Epidermal melanocyte (primary cell): ENCODE measurements at regions not wholly inside any gene's neighbourhood (a gene's known extent, or its start where the extent isn't known, plus 50 kb on each side); places are given as distances from the start of the nearest gene placed in this dataset.
"Not testable (repeated sequence)": the region's sequence is repeated elsewhere in the genome, so short reads cannot be mapped to it uniquely, and the experiment has no call there.

Experiments
- DNase-seq: peaks from one replicate; pipeline ENCODE4 v3.0.0; 2011; ENCODE audit warnings: low spot score; ENCODE audit not compliant: insufficient read length

DNA sequence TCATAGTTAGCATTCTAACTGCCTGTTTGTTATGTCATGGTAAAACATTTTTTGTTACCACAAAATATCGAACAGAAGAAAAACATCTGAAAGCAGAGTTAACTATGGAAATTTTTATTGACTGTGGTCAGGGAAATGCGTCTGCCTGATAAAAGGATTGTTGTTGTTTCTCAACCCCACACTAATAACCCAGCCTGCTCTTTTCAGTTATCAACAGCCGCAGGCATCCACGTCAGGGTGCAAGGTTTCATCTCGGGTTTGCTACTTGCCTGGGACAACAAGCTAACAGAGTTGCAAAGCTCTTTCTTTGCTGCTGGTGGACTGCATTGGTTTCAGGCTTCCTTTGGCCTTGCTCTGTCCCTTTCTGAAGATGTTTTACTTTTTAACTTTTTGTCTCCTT is 969.2 kb downstream of the CDH18 start:
- no peak for DNase-seq

DNA sequence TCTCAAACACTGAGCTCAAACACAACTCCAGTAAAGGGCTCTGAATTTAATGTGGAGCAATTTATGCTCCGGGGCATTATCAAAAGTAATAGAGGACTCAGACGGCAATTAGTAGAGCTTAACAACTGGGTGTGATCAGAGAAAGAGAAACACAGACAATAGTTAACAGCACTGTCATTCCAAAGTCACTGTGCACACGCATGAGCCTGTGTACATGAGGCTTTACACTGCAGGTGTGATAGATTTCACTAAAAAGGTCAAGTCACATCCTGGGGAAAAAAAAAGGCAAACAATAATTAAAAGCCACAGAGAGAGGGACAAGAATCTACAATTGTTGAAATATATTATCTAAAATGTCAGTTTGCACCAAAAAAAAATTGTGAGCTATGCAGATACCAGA is 956.5 kb downstream of the CDH18 start:
- no peak for DNase-seq

- DNase-seq, result no peak
Measured at GRCh38 chr5:19035816-19036215, 952.2 kb downstream of the CDH18 start.

DNA sequence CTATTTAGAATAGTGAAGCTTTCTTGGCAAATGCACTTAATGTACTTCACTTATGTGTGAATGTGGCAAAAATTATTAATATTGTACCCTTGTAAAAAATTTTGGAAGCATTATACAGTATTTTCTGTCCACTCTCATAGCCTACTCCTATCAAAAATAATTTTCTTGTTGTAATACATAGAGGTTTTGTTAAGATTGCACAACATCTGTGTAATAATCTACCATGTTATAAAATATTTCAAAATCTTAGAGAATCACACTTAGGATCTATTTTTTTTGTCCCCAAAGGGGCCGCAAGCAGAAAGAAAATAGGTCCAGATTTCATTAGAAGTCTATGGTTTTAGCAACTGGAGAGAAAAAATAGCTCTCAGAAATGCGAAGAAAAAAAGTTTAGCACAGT is 945.9 kb downstream of the CDH18 start:
- no peak for DNase-seq

GRCh38 chr5:19044311-19044710 is 943.7 kb downstream of the CDH18 start:
- DNase-seq, result no peak

DNA sequence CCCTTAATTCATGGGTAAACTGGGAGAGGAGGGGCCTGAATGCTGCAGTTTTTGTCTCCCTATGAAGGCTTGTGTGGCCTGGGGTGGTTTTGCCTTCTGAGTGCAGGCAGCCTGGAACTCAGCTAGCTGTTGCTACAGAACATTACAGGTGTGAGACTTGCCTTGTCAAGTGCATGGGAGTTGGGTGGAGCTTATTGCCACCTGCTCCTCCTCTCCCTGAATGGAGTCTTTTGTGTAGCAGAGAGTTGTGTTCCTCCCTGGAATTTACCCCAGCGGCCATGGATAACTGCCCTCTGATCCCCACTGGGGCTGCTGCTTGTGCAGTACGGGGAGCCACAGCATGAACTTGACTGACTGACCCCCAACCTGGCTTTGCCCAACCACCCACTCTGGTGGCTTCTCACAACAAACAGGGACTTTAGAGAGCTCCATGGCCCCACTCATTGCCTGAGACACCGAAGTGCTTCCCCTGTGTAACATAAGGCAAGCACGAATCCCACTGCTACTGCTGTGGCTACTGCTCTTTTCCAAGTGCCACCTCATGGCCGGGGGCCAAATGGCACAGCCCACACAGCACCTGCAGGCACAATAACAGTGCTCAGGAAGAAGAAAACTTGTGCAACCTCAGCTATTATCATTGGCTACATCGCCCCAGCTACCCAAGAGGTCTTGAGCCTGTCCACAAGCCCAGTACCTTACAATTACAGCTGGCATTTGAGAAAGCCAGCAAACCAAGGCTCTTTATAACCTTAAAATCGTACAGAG is 942.9 kb downstream of the CDH18 start:
- DNase-seq, result no peak

DNA sequence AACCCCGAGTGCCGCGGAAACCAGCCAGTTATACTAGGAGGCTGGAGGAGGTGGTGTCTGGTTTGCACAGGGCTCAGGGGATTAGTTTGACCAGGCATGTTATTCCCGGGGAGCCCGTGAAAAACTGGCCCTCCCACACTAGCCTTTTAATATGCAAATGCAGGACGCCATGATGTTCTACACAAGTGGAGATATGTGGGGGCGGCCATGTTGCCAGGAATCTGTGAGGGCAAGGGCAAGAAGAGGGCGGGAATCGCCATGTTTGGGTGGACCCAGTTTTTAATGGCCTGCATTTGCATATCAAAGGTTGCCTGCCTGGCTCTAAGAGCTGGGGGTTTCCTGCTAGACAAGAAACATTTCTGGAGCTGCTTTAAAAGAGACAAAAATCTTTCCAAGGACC is 940.7 kb downstream of the CDH18 start:
- DNase-seq, result no peak

GRCh38 chr5:19048726-19049125 is 939.3 kb downstream of the CDH18 start:
- DNase-seq, result no peak

DNA sequence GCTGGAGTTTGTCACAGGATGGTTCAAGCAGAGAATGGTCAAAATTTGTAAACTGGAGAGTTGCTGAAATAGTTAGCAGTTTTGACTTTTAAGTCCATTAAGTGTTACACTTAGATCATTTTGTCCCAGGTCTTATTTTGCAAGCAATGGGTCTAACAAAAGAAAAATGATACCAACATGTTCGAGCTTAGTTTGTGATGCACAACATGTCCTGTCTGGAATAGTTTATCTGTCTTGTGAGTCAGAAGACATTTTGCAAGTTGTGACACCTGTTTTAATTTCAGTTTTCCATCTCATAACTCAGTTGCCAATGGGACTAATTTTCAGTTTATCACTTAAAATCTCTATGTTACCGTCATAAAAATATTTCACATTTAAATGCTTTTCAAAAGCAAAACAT is 929.8 kb downstream of the CDH18 start:
- DNase-seq, result no peak

GRCh38 chr5:19064094-19064493 is 923.9 kb downstream of the CDH18 start:
- DNase-seq, result no peak

DNA sequence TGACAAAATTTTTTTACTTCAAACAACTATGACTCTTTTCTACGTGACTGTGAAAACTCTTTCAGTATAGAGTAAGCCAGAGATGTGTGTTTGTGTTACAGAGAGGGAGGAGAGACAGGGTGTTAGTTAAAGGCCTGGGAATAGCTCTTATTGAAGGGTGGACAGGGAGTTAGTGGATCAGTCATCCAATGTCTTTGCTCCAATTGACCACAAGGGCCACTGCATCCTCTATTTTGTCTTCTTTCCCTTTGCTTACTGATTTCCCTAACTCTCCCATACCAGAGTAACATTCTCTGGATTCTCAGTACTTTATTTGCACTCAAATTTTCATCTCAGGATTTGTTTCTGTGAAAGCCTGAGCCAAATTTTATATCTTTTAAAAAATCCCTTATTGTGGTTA is 920.3 kb downstream of the CDH18 start:
- DNase-seq, result no peak

DNA sequence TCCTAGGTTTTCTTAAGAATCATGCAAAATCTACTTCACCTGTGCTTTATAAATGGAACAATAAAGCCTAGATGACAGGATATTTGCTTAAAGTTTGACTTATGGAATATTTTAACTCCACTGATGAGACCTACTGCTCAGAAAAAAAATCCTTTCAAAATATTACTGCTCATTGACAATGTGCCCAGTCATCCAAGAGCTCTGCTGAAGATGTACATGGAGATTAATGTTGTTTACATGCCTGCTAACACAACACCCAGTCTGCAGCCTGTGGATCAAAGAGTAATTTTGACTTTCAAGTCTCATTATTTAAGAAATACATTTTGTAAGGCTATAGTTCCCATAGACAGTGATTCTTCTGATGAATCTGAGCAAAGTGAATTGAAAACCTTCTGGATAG is 889.6 kb downstream of the CDH18 start:
- DNase-seq, result no peak

GRCh38 chr5:19099195-19099594 is 888.8 kb downstream of the CDH18 start:
- DNase-seq, result no peak

GRCh38 chr5:19104948-19105347 is 883.1 kb downstream of the CDH18 start:
- DNase-seq, result no peak

DNA sequence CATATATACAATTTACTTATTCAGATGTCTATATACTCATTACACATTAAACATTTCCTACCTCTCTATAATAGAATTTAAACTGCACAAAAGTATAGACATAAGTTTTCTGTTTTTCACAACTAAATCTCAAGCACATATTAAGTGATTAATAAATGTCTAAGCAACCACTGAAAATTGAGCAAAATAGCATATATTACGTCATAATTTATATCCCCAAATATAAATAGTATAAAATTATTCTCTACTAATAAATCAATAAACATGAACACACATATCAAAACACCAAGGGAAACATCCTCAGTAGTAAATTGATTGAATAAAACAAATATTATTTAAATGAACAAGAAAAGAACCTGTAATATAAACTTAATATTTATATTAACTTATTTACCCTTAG is 865.1 kb downstream of the CDH18 start:
- DNase-seq, result no peak

DNA sequence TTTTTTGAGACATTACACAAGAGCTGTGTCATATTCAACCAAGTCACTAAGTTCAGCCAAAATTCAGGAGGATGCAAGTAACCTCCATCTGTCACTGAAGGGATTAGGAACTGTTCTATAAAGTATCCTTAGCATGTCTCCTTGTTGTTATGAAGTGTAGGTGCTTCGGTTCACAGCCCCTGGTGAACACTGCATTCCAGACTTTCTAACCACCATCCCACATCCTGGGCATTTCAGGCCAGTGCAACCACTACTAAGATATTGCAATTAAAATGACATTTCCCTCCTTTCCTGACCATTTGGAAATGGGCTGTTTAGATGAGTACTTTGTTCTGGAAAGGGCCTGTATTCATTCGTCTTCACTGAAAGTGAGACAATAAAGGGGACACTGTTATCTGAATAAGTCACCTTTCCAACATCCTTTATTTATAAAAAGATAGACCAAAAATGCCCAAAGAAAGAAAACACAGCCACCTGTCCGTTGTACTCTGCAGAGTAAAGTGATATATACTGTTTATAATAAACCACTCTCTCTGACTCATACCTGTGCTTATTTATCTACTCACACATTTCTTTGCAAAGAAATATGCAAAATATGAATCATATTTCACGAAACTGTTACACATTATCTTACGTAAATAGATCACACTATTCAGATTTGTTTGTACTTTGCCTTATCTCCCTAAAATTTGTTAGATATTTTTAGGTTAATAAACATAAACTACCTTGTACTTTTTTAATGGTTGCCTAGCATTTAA is 861.9 kb downstream of the CDH18 start:
- DNase-seq, result no peak

DNA sequence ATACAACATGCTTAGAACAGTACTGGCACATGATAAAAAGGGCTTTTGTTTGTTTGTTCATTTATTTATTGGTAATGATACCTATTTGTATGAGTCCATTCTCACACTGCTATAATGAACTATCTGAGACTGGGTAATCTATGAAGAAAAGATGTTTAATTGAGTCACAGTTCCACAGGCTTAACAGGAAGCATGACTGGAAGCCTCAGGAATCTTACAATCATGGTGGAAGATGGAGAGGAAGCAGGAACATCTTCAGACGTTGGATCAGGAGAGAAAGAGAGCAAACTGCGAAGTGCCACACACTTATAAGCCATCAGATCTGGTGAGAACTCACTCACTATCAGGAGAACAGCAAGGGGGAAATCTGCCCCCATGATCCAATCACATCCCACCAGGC is 847.7 kb downstream of the CDH18 start:
- DNase-seq, result no peak

DNA sequence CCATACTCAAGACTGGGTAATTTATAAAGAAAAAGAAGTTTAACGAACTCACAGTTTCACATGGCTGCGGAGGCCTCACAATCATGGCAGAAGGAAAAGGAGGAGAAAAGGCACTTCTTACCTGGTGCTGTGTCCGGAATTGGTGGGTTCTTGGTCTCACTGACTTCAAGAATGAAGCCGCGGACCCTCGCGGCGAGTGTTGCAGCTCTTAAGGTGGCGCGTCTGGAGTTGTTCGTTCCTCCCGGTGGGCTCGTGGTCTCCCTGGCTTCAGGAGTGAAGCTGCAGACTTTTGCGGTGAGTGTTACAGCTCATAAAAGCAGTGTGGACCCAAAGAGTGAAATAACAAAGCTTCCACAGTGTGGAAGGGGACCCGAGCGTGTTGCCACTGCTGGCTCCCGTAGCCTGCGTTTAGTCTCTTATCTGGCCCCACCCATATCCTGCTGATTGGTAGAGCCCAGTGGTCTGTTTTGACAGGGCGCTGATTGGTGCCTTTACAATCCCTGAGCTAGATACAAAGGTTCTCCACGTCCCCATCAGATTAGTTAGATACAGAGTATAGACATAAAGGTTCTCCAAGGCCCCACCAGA is 846.0 kb downstream of the CDH18 start:
- not testable (repeated sequence) for DNase-seq

- not testable (repeated sequence) for DNase-seq
Measured at GRCh38 chr5:19142713-19143414, 845.1 kb downstream of the CDH18 start.

- DNase-seq, result no peak
Measured at GRCh38 chr5:19143935-19144334, 844.1 kb downstream of the CDH18 start.

GRCh38 chr5:19169426-19169825 is 818.6 kb downstream of the CDH18 start:
- no peak for DNase-seq

DNA sequence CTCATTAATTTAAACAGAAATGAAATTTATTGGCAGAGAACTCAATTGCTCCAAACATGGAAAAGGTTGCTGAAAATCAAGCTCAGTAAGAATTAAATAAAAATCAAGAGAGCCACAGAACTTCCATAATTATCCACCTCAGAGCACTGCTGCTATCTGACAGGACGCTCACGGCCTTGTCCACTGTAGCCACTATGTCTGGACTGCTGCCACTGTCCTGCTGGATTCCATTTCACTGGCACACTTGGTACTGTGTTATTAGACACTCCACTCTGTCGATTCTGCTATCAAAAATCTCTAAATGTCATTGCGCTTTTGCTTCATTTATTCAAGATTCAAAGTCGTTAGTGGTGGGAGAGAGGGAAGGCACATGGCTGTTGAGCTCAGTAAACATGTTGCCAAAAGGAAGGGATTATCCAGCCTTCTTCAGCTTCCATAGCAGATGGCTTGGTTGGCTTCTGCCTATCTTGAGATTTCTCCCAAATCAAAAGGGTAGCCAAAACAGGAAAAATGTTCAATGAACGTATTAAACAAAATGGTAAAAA is 815.0 kb downstream of the CDH18 start:
- no peak for DNase-seq
